HEK293 (cell line): ENCODE measurements at regions not wholly inside any gene's neighbourhood (a gene's known extent, or its start where the extent isn't known, plus 50 kb on each side); places are given as distances from the start of the nearest gene placed in this dataset.

Experiments used
- CTCF ChIA-PET: fragments of 350-600 bp; formaldehyde crosslinking; extraction: SDS; loops from one replicate; lab custom pipeline; 2021; ENCODE audit warnings: antibody characterized with exemption; lab: Yijun Ruan, JAX
- POLR2A ChIA-PET: fragments of 300-600 bp; formaldehyde crosslinking; extraction: SDS; loops from one replicate; lab custom pipeline; 2020; ENCODE audit warnings: antibody characterized with exemption, inconsistent platforms; lab: Yijun Ruan, JAX
- H3K27ac ChIP-seq: fragments of 200-500 bp; sonication (Bioruptor generic); 2 replicates; pipeline ENCODE4 v1.5.1; 2014; ENCODE audit warnings: low read depth, low read length, control low read depth, inconsistent platforms; ENCODE audit errors: extremely low read depth
- H3K36me3 ChIP-seq, 2 experiments: fragments of 200-500 bp in 1 of 2; sonication (Bioruptor generic) in 1 of 2; 1 replicate in 1 of 2; 2 replicates in 1 of 2; pipeline ENCODE4 v1.5.1; 2014 to 2017; ENCODE audit warnings: inconsistent platforms in 2 of 2, low read length in 2 of 2; ENCODE audit not compliant: control insufficient read depth in 2 of 2, insufficient read depth in 1 of 2
- H3K4me1 ChIP-seq: fragments of 200-500 bp; sonication (Bioruptor generic); 2 replicates; pipeline ENCODE4 v1.5.1; 2014; ENCODE audit warnings: mild to moderate bottlenecking, low read length, inconsistent platforms; ENCODE audit not compliant: control insufficient read depth, insufficient read depth
- H3K4me3 ChIP-seq: 2 replicates; pipeline ENCODE4 v1.5.1; 2011; ENCODE audit warnings: low read depth, mild to moderate bottlenecking, control low read depth, low read length, moderate library complexity
- H3K9me3 ChIP-seq: fragments of 200-500 bp; sonication (Bioruptor generic); 2 replicates; pipeline ENCODE4 v1.5.1; 2014; ENCODE audit warnings: low read depth, low read length, inconsistent platforms; ENCODE audit not compliant: control insufficient read depth, insufficient read depth
- KLF10 ChIP-seq: fragments of 450-650 bp; IDR thresholded peaks from 2 replicates; pipeline ENCODE4 v1.5.1; 2018; ENCODE audit warnings: missing biosample characterization, mild to moderate bottlenecking, missing genetic modification characterization
- OSR2 ChIP-seq: fragments of 450-650 bp; formaldehyde crosslinking; IDR thresholded peaks from 2 replicates; pipeline ENCODE4 v1.5.1; 2016; ENCODE audit warnings: missing biosample characterization, missing genetic modification characterization
- SALL2 ChIP-seq: fragments of 450-650 bp; formaldehyde crosslinking; IDR thresholded peaks from 2 replicates; pipeline ENCODE4 v1.5.0; 2017; ENCODE audit warnings: missing biosample characterization, mild to moderate bottlenecking, missing genetic modification characterization, borderline replicate concordance
- TSHZ1 ChIP-seq: fragments of 450-650 bp; formaldehyde crosslinking; IDR thresholded peaks from 2 replicates; pipeline ENCODE4 v1.5.1; 2016; ENCODE audit warnings: missing biosample characterization, missing genetic modification characterization, borderline replicate concordance
- ZBTB10 ChIP-seq: fragments of 450-650 bp; formaldehyde crosslinking; IDR thresholded peaks from 2 replicates; pipeline ENCODE4 v1.5.1; 2016; ENCODE audit warnings: missing biosample characterization, missing genetic modification characterization
- ZBTB26 ChIP-seq: fragments of 450-650 bp; formaldehyde crosslinking; optimal IDR thresholded peaks from 2 replicates; pipeline ENCODE3; 2016; ENCODE audit warnings: missing biosample characterization, mild to moderate bottlenecking, missing genetic modification characterization
- ZBTB6 ChIP-seq: fragments of 450-650 bp; formaldehyde crosslinking; IDR thresholded peaks from 2 replicates; pipeline ENCODE4 v1.5.1; 2017; ENCODE audit warnings: missing biosample characterization, missing genetic modification characterization
- ZNF274 ChIP-seq, 2 experiments: fragments of 200-500 bp in 1 of 2; fragments of 450-650 bp in 1 of 2; sonication (Bioruptor generic) in 1 of 2; formaldehyde crosslinking in 1 of 2; IDR thresholded peaks; 2 replicates each; pipeline versions ENCODE4 v1.5.1 to v1.6.1; 2014 to 2016; ENCODE audit warnings: borderline replicate concordance in 1 of 2, inconsistent platforms in 1 of 2, low read length in 1 of 2, missing biosample characterization in 1 of 2, missing genetic modification characterization in 1 of 2
- ZNF398 ChIP-seq: fragments of 450-650 bp; formaldehyde crosslinking; IDR thresholded peaks from 2 replicates; pipeline ENCODE4 v1.5.1; 2017; ENCODE audit warnings: missing biosample characterization, missing genetic modification characterization
- ZNF404 ChIP-seq: fragments of 450-650 bp; formaldehyde crosslinking; IDR thresholded peaks from 2 replicates; pipeline ENCODE4 v1.5.1; 2017; ENCODE audit warnings: missing biosample characterization, missing genetic modification characterization
- ZNF510 ChIP-seq: fragments of 450-650 bp; formaldehyde crosslinking; IDR thresholded peaks from 2 replicates; pipeline ENCODE4 v1.5.1; 2018; ENCODE audit warnings: mild to moderate bottlenecking, missing genetic modification characterization, missing biosample characterization; ENCODE audit not compliant: insufficient replicate concordance
- ZNF549 ChIP-seq: fragments of 450-650 bp; IDR thresholded peaks from 2 replicates; pipeline ENCODE4 v1.5.1; 2018; ENCODE audit warnings: missing biosample characterization, missing genetic modification characterization, mild to moderate bottlenecking, inconsistent platforms, moderate library complexity
- ZNF560 ChIP-seq: fragments of 450-650 bp; formaldehyde crosslinking; IDR thresholded peaks from 2 replicates; pipeline ENCODE4 v1.5.1; 2017; ENCODE audit warnings: missing biosample characterization, missing genetic modification characterization, borderline replicate concordance
- ZNF561 ChIP-seq: fragments of 450-650 bp; IDR thresholded peaks from 2 replicates; pipeline ENCODE4 v1.5.1; 2018; ENCODE audit warnings: missing biosample characterization, missing genetic modification characterization, borderline replicate concordance
- ZNF596 ChIP-seq: fragments of 450-650 bp; IDR thresholded peaks from 2 replicates; pipeline ENCODE4 v1.5.0; 2018; ENCODE audit warnings: missing biosample characterization, mild to moderate bottlenecking, missing genetic modification characterization, moderate library complexity
- ZNF610 ChIP-seq: fragments of 450-650 bp; formaldehyde crosslinking; IDR thresholded peaks from 2 replicates; pipeline ENCODE4 v1.5.1; 2016; ENCODE audit warnings: missing biosample characterization, missing genetic modification characterization, borderline replicate concordance
- ZNF623 ChIP-seq: fragments of 450-650 bp; formaldehyde crosslinking; IDR thresholded peaks from 2 replicates; pipeline ENCODE4 v1.5.1; 2016; ENCODE audit warnings: missing biosample characterization, missing genetic modification characterization
- ZNF658 ChIP-seq: fragments of 450-650 bp; formaldehyde crosslinking; IDR thresholded peaks from 2 replicates; pipeline ENCODE4; 2016; ENCODE audit warnings: missing biosample characterization, missing genetic modification characterization
- ZNF660 ChIP-seq: fragments of 450-650 bp; IDR thresholded peaks from 2 replicates; pipeline ENCODE4 v1.5.1; 2018; ENCODE audit warnings: missing biosample characterization, mild to moderate bottlenecking, missing genetic modification characterization
- ZNF677 ChIP-seq: fragments of 450-650 bp; IDR thresholded peaks from 2 replicates; pipeline ENCODE4 v1.5.0; 2018; ENCODE audit warnings: missing biosample characterization, mild to moderate bottlenecking, missing genetic modification characterization, moderate library complexity
- ZNF707 ChIP-seq: fragments of 450-650 bp; formaldehyde crosslinking; IDR thresholded peaks from 2 replicates; pipeline ENCODE4 v1.5.1; 2016; ENCODE audit warnings: missing biosample characterization, missing genetic modification characterization
- ZNF785 ChIP-seq: fragments of 450-650 bp; formaldehyde crosslinking; IDR thresholded peaks from 2 replicates; pipeline ENCODE4 v1.5.1; 2016; ENCODE audit warnings: missing biosample characterization, missing genetic modification characterization
- ZNF837 ChIP-seq: fragments of 450-650 bp; formaldehyde crosslinking; IDR thresholded peaks from 2 replicates; pipeline ENCODE4 v1.5.1; 2016; ENCODE audit warnings: missing biosample characterization, missing genetic modification characterization

- TF ChIP-seq SALL2 (tag by site-specific recombination), result no peak
- no peak for TF ChIP-seq ZNF658 (tag by site-specific recombination)
- TF ChIP-seq ZNF549 (tag by site-specific recombination), result no peak
- no peak for TF ChIP-seq OSR2
- no peak for TF ChIP-seq ZBTB26
- TF ChIP-seq ZBTB10 (tag by site-specific recombination), result no peak
- TF ChIP-seq ZBTB6 (tag by site-specific recombination), result no peak
- TF ChIP-seq ZNF398, result no peak
- no peak for TF ChIP-seq ZNF596 (tag by site-specific recombination)
- no peak for TF ChIP-seq ZNF560 (tag by site-specific recombination)
- TF ChIP-seq ZNF610 (tag by site-specific recombination), result no peak
- TF ChIP-seq ZNF561, result no peak
- no peak for TF ChIP-seq ZNF677 (tag by site-specific recombination)
- CTCF ChIA-PET, result no interaction called here
- no peaks in the 10 kb centered on the region for H3K4me1 ChIP-seq
- H3K27ac ChIP-seq, result no peak overlapping the region
- no peaks in the 10 kb centered on the region for H3K36me3 ChIP-seq
- POLR2A ChIA-PET, result no interaction called here
- H3K9me3 ChIP-seq, result no peaks in the 10 kb centered on the region
- no peak overlapping the region for H3K4me3 ChIP-seq
Measured at GRCh38 chr16:64718486-64718885, 403.4 kb downstream of the CDH11 start.

- H3K36me3 ChIP-seq, result no peaks in the 10 kb centered on the region
- H3K27ac ChIP-seq, result no peak overlapping the region
- TF ChIP-seq ZNF510, result no peak
- no peak for TF ChIP-seq TSHZ1
- no peak for TF ChIP-seq KLF10 (tag by site-specific recombination)
- no peak for TF ChIP-seq ZNF785 (tag by site-specific recombination)
- TF ChIP-seq ZNF623 (tag by site-specific recombination), result no peak
- no peak for TF ChIP-seq ZNF274 (IDR thresholded peaks at IDR 0.05; ENCODE audit: low read length)
- TF ChIP-seq ZNF274 (tag by site-specific recombination; IDR thresholded peaks at IDR 0.05; ENCODE audit: borderline replicate concordance), result no peak
- no peak for TF ChIP-seq ZNF707
- no peak for TF ChIP-seq ZNF837 (tag by site-specific recombination)
- TF ChIP-seq ZNF404 (tag by site-specific recombination), result no peak
- TF ChIP-seq ZNF660, result no peak
- no peaks in the 10 kb centered on the region for H3K9me3 ChIP-seq
- H3K4me1 ChIP-seq, result no peaks in the 10 kb centered on the region
- H3K4me3 ChIP-seq, result no peak overlapping the region
- ChIA-PET POLR2A (no interaction called here), CTCF (interaction anchor here (0.7 kb wide), 1 partner anchor 9 kb away, joined by 5 read pairs; no protein-coding TSS in a partner anchor)
Measured at GRCh38 chr16:64717871-64718270, 404.0 kb downstream of the CDH11 start.
